Glomerular endothelial cell (primary cell): ENCODE measurements at regions not wholly inside any gene's neighbourhood (a gene's known extent, or its start where the extent isn't known, plus 50 kb on each side); places are given as distances from the start of the nearest gene placed in this dataset.
A peak's percentile ranks its signal among the peaks of the same experiment; 100 is the strongest.

ENCODE experiments used
- DNase-seq: peaks from one replicate; pipeline ENCODE4 v3.0.0-alpha.2; 2011; ENCODE audit warnings: low read depth, low spot score; ENCODE audit errors: extremely low read depth

GRCh38 chr14:71321574-71322315 is 414.5 kb downstream of the PCNX1 start:
- DNase-seq = peak; percentile 44

- DNase-seq = no peak
These were observed 415.5 kb downstream of the PCNX1 start for GRCh38 chr14:71322655-71323250.

GRCh38 chr14:71324767-71325272 is 417.6 kb downstream of the PCNX1 start:
- DNase-seq = no peak

- DNase-seq = no peak
These were observed 420.4 kb downstream of the PCNX1 start for GRCh38 chr14:71327691-71328090.

GRCh38 chr14:71328183-71328582 is 420.9 kb downstream of the PCNX1 start:
- no peak for DNase-seq

- DNase-seq = no peak
These were observed 421.7 kb downstream of the PCNX1 start for GRCh38 chr14:71328954-71329353.

- no peak for DNase-seq
These were observed 424.1 kb downstream of the PCNX1 start for GRCh38 chr14:71331403-71331802.

- no peak for DNase-seq
These were observed 425.2 kb downstream of the PCNX1 start for GRCh38 chr14:71332476-71332875.

- no peak for DNase-seq
These were observed 426.4 kb downstream of the PCNX1 start for GRCh38 chr14:71333705-71334104.

GRCh38 chr14:71336489-71337192 is 429.4 kb downstream of the PCNX1 start:
- no peak for DNase-seq

- no peak for DNase-seq
These were observed 430.9 kb downstream of the PCNX1 start for GRCh38 chr14:71338153-71338552.

GRCh38 chr14:71339650-71340415 is 432.6 kb downstream of the PCNX1 start:
- DNase-seq = no peak

GRCh38 chr14:71341156-71341555 is 433.9 kb downstream of the PCNX1 start:
- no peak for DNase-seq

GRCh38 chr14:71343724-71344123 is 436.5 kb downstream of the PCNX1 start:
- no peak for DNase-seq

GRCh38 chr14:71344506-71344905 is 437.2 kb downstream of the PCNX1 start:
- DNase-seq = no peak

- no peak for DNase-seq
These were observed 439.4 kb downstream of the PCNX1 start for GRCh38 chr14:71346685-71347084.

GRCh38 chr14:71348394-71348793 is 441.1 kb downstream of the PCNX1 start:
- no peak for DNase-seq

- DNase-seq = no peak
These were observed 441.6 kb downstream of the PCNX1 start for GRCh38 chr14:71348817-71349216.

- DNase-seq = no peak
These were observed 446.9 kb downstream of the PCNX1 start for GRCh38 chr14:71354142-71354541.

- no peak for DNase-seq
These were observed 447.5 kb downstream of the PCNX1 start for GRCh38 chr14:71354801-71355200.
